Fibroblast of lung (primary cell): ENCODE measurements at regions not wholly inside any gene's neighbourhood (a gene's known extent, or its start where the extent isn't known, plus 50 kb on each side); places are given as distances from the start of the nearest gene placed in this dataset.

Experiments
- DNase-seq, 2 donors: peaks; one replicate each; pipeline versions ENCODE4 v3.0.0 to v3.0.0-alpha.2; 2010; ENCODE audit warnings: low read depth in 2 of 2
- H2AFZ ChIP-seq: 2 replicates; pipeline ENCODE4 v1.5.1; 2012; ENCODE audit warnings: low read length, control low read depth, inconsistent platforms
- H3K27ac ChIP-seq: 2 replicates; pipeline ENCODE4 v1.5.1; 2011; ENCODE audit warnings: low read length, control low read depth; ENCODE audit not compliant: insufficient read depth
- H3K27me3 ChIP-seq: 2 replicates; pipeline ENCODE4 v1.5.1; 2011; ENCODE audit warnings: mild to moderate bottlenecking, low read length; ENCODE audit not compliant: control insufficient read depth, insufficient read depth
- H3K36me3 ChIP-seq: 2 replicates; pipeline ENCODE4 v1.5.1; 2011; ENCODE audit warnings: low read length; ENCODE audit not compliant: control insufficient read depth, insufficient read depth
- H3K4me1 ChIP-seq: 2 replicates; pipeline ENCODE4 v1.5.1; 2011; ENCODE audit warnings: low read length; ENCODE audit not compliant: control insufficient read depth, insufficient read depth; ENCODE audit errors: extremely low read depth
- H3K4me2 ChIP-seq: 2 replicates; pipeline ENCODE4 v1.5.1; 2011; ENCODE audit warnings: low read length, control low read depth; ENCODE audit not compliant: insufficient read depth; ENCODE audit errors: extremely low read depth
- H3K4me3 ChIP-seq, 4 experiments: fragments of 200-600 bp in 1 of 4; sonication (generic) in 1 of 4; replicated peaks in 1 of 4; 2 replicates each; pipeline ENCODE4 v1.5.1; 2011 to 2016; ENCODE audit warnings: low read length in 4 of 4, low read depth in 3 of 4, mild to moderate bottlenecking in 3 of 4, control low read depth in 2 of 4, inconsistent platforms in 1 of 4, mixed read lengths in 1 of 4; ENCODE audit not compliant: insufficient read depth in 1 of 4; ENCODE audit errors: control extremely low read depth in 1 of 4
- H3K79me2 ChIP-seq: 2 replicates; pipeline ENCODE4 v1.5.1; 2012; ENCODE audit warnings: mild to moderate bottlenecking, low read length, inconsistent platforms; ENCODE audit not compliant: control insufficient read depth, insufficient read depth
- H3K9ac ChIP-seq: 2 replicates; pipeline ENCODE4 v1.5.1; 2011; ENCODE audit warnings: mild to moderate bottlenecking, low read length, control low read depth; ENCODE audit not compliant: insufficient read depth
- H3K9me3 ChIP-seq: 2 replicates; pipeline ENCODE4 v1.5.1; 2012; ENCODE audit warnings: low read depth, low read length; ENCODE audit not compliant: control insufficient read depth, insufficient read depth
- H4K20me1 ChIP-seq: 2 replicates; pipeline ENCODE4 v1.5.1; 2011; ENCODE audit warnings: low read length; ENCODE audit not compliant: control insufficient read depth, insufficient read depth; ENCODE audit errors: extremely low read depth
- EZH2 ChIP-seq: IDR thresholded peaks from 2 replicates; pipeline ENCODE4 v1.5.1; 2012; ENCODE audit warnings: low read length, control low read depth, mild to moderate bottlenecking; ENCODE audit errors: missing control alignments
- TF ChIP-seq, protein P1 (sequence below), 2 donors: IDR thresholded peaks in 1 of 2; conservative IDR thresholded peaks in 1 of 2; 1 replicate in 1 of 2; 2 replicates in 1 of 2; pipeline ENCODE4 v1.5.1; 2011 to 2012; ENCODE audit warnings: low read length in 2 of 2, control low read depth in 1 of 2, inconsistent platforms in 1 of 2, low read depth in 1 of 2, mild to moderate bottlenecking in 1 of 2

DNA sequence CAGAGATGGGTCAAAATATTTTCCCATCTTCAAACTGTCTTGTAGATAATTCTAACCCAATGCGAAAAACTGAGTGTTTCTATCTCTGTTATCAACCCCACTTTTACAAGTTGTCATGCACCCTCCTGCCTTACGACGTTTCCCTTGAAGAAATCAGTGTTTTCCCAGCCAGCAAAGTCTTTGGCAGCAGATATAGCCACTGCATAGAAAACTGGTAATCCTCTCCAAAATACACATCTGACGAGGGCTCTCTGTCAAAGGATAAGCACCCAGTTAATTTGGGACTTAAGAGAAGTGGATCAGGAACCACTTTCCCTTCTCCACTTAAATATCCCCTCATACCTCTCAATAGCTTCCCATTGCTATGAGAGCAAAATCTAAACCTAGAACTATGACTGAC is 351.9 kb upstream of the MIR17HG start:
- no peak for DNase-seq
- Histone ChIP-seq H3K36me3 (no peaks in the 10 kb centered on the region), H3K27ac (no peak overlapping the region), H3K27me3 (no peaks in the 10 kb centered on the region), H3K9ac (no peak overlapping the region), H3K79me2 (no peaks in the 10 kb centered on the region), H4K20me1 (no peaks in the 10 kb centered on the region), H2AFZ (no peak overlapping the region), H3K9me3 (no peaks in the 10 kb centered on the region), H3K4me2 (no peak overlapping the region), H3K4me1 (no peaks in the 10 kb centered on the region), H3K4me3 (no peak overlapping the region)
- TF ChIP-seq, protein P1, sequence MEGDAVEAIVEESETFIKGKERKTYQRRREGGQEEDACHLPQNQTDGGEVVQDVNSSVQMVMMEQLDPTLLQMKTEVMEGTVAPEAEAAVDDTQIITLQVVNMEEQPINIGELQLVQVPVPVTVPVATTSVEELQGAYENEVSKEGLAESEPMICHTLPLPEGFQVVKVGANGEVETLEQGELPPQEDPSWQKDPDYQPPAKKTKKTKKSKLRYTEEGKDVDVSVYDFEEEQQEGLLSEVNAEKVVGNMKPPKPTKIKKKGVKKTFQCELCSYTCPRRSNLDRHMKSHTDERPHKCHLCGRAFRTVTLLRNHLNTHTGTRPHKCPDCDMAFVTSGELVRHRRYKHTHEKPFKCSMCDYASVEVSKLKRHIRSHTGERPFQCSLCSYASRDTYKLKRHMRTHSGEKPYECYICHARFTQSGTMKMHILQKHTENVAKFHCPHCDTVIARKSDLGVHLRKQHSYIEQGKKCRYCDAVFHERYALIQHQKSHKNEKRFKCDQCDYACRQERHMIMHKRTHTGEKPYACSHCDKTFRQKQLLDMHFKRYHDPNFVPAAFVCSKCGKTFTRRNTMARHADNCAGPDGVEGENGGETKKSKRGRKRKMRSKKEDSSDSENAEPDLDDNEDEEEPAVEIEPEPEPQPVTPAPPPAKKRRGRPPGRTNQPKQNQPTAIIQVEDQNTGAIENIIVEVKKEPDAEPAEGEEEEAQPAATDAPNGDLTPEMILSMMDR (conservative IDR thresholded peaks at IDR 0.05 in 1 of 2, IDR thresholded peaks at IDR 0.05 in 1 of 2; ENCODE audit: low read depth in 1 of 2, low read length in 2 of 2): no peak
- no peak for TF ChIP-seq EZH2

DNA sequence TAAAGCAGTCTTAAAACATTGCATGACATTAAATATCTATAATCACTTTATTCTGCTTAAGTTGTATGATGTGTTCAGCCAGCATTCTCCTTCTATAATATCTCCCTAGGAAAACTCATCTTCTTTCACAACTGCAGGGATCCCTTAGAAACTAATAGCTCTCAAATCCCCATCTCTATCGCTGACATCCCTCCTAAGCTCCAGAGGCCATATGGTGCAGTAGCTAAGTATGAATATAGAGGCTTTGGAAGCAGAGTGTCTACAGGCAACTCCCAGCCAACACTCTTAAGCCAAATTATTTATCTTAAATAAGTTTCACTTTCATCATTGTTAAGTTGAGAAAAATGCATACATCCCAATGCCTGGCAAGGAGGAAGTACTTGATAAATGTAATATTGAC is 349.5 kb upstream of the MIR17HG start:
- H2AFZ ChIP-seq: no peak overlapping the region

DNA sequence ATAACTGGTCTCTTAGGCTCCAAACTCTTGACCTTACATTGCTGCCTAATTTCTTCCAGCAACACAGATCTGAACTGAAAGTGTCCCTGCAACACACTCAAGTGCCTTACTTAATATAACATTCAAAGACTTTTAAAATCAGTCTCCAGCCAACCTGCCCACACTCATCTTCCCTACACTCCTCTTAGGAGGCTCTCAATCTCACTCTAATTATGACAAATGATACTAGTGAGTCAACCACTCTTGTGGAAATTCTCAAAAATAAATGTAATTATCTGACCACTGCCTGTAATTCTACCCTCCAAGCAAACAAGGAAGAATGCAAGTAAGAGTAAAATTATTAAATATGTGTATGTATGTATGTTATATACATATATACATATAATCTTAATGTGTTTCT is 348.1 kb upstream of the MIR17HG start:
- TF ChIP-seq, protein P1 (conservative IDR thresholded peaks at IDR 0.05 in 1 of 2, IDR thresholded peaks at IDR 0.05 in 1 of 2; ENCODE audit: low read depth in 1 of 2, low read length in 2 of 2): no peak
- TF ChIP-seq EZH2: no peak
- no peak overlapping the region for H3K4me3 ChIP-seq
- H3K4me2 ChIP-seq: no peak overlapping the region
- H4K20me1 ChIP-seq: no peaks in the 10 kb centered on the region
- no peaks in the 10 kb centered on the region for H3K36me3 ChIP-seq
- no peak overlapping the region for H3K9ac ChIP-seq
- no peaks in the 10 kb centered on the region for H3K4me1 ChIP-seq
- no peak overlapping the region for H2AFZ ChIP-seq
- H3K27ac ChIP-seq: no peak overlapping the region
- H3K79me2 ChIP-seq: no peaks in the 10 kb centered on the region
- no peaks in the 10 kb centered on the region for H3K9me3 ChIP-seq
- DNase-seq: no peak
- no peaks in the 10 kb centered on the region for H3K27me3 ChIP-seq

More for the DNA sequence above, 349.5 kb upstream of the MIR17HG start:
- DNase-seq: no peak
- Histone ChIP-seq H3K9ac (no peak overlapping the region), H3K27ac (no peak overlapping the region), H3K79me2 (no peaks in the 10 kb centered on the region), H3K4me2 (no peak overlapping the region), H3K4me1 (no peaks in the 10 kb centered on the region), H3K36me3 (no peaks in the 10 kb centered on the region), H3K4me3 (no peak overlapping the region), H4K20me1 (no peaks in the 10 kb centered on the region), H3K27me3 (no peaks in the 10 kb centered on the region), H3K9me3 (no peaks in the 10 kb centered on the region)
- TF ChIP-seq EZH2: no peak
- TF ChIP-seq, protein P1 (conservative IDR thresholded peaks at IDR 0.05 in 1 of 2, IDR thresholded peaks at IDR 0.05 in 1 of 2; ENCODE audit: low read depth in 1 of 2, low read length in 2 of 2): no peak
